Left colon (tissue), 2 donors: ENCODE measurements at regions not wholly inside any gene's neighbourhood (a gene's known extent, or its start where the extent isn't known, plus 50 kb on each side); places are given as distances from the start of the nearest gene placed in this dataset.

ENCODE experiments used
- ATAC-seq: fragments of 200-7000 bp; cut with Tn5 transposase; one replicate; pipeline ENCODE4 v1.9.1; 2020; ENCODE audit warnings: mild to moderate bottlenecking, moderate library complexity
- DNase-seq, 2 donors: peaks; one replicate each; pipeline ENCODE4 v3.0.0-alpha.2; 2020
- intact Hi-C, 2 donors: fragments of 100-400 bp; cut with DNase I in 1 of 2; cut with micrococcal nuclease in 1 of 2; formaldehyde crosslinking; loops; one replicate each; pipeline versions ENCODE4 v1.11.2 to v1.14.0; 2022; cut with DNase I, micrococcal nuclease
- donor health status: DM: no; HTN: no; CAD: no.
- donor health status: DM: yes; HTN: yes; CAD: no.

- ATAC-seq = no peak
- DNase-seq = no peak
- intact Hi-C loops = no loop called here
These were observed 64.2 kb upstream of the BLID start for GRCh38 chr11:122179961-122180834.

GRCh38 chr11:122178795-122179194 is 62.8 kb upstream of the BLID start:
- DNase-seq = no peak
- no peak for ATAC-seq
- intact Hi-C loops = no loop called here

GRCh38 chr11:122177238-122177637 is 61.2 kb upstream of the BLID start:
- ATAC-seq (no peak), DNase-seq (no peak)
- intact Hi-C loops = no loop called here

- DNase-seq = no peak
- ATAC-seq = no peak
- intact Hi-C loops = no loop called here
These were observed 60.6 kb upstream of the BLID start for GRCh38 chr11:122176651-122177050.

- ATAC-seq (no peak), DNase-seq (no peak)
- intact Hi-C loops = no loop called here
These were observed 59.3 kb upstream of the BLID start for GRCh38 chr11:122175306-122175705.

GRCh38 chr11:122173587-122173986 is 57.6 kb upstream of the BLID start:
- ATAC-seq (no peak), DNase-seq (no peak)
- intact Hi-C loops = no loop called here

GRCh38 chr11:122173074-122173450 is 57.0 kb upstream of the BLID start:
- DNase-seq = no peak
- intact Hi-C loops = no loop called here
- ATAC-seq = no peak

GRCh38 chr11:122172352-122173073 is 56.5 kb upstream of the BLID start:
- intact Hi-C loops = no loop called here
- no peak for DNase-seq
- no peak for ATAC-seq

- intact Hi-C loops = no loop called here
- DNase-seq (no peak), ATAC-seq (no peak)
These were observed 54.9 kb upstream of the BLID start for GRCh38 chr11:122170815-122171475.

GRCh38 chr11:122168218-122168617 is 52.2 kb upstream of the BLID start:
- intact Hi-C loops = no loop called here
- ATAC-seq (no peak), DNase-seq (no peak)

GRCh38 chr11:122167100-122167499 is 51.1 kb upstream of the BLID start:
- no peak for DNase-seq
- ATAC-seq = no peak
- intact Hi-C loops = no loop called here

- DNase-seq (no peak), ATAC-seq (no peak)
- intact Hi-C loops = no loop called here
These were observed 49.8 kb upstream of the BLID start for GRCh38 chr11:122165607-122166371.
